GM12873 (cell line): ENCODE measurements at regions not wholly inside any gene's neighbourhood (a gene's known extent, or its start where the extent isn't known, plus 50 kb on each side); places are given as distances from the start of the nearest gene placed in this dataset.

ENCODE experiments used
- CTCF ChIP-seq: IDR thresholded peaks from 2 replicates; pipeline ENCODE4 v1.5.1; 2012; ENCODE audit warnings: low read depth, mild to moderate bottlenecking, moderate library complexity, low read length, control low read depth; ENCODE audit not compliant: insufficient read depth; ENCODE audit errors: missing control alignments

DNA sequence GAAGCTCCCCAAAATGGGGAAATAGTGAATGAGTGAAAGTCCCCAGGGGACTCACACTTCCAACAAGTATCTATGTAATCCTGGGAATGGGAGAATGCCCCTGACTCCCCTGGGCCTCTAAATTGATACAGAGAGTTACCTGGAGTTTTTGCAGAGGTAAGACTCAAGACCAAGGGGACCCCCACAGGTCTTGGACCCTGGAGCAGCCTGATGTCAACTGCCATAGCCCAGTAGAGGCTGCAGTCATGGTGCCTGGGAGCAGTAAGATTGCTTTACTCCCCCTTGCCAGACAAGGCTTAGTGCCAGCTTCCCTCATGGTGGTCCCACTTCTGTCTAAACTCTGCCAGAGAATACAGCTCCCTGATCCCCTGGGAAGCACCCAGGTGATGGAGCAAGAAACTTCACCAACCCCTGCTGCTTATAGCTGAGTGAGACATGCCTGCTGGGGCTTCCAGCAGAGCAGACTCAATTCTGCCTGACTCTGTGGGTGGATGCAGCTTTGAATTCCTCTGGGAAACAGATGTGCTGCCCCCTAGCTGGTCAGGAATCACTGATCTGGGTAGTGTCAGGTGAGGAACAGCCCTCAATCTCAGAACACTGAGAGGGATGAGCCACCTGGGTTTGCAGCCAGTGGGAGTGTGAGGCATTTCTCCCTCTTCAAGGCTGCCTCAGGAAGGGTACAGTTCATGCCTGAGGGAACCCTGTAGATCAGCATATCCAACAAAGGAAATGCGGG, 485.9 kb downstream of the NSUN3 start:
- no peak for TF ChIP-seq CTCF

GRCh38 chr3:94561094-94561493, 498.2 kb downstream of the NSUN3 start:
- TF ChIP-seq CTCF = no peak

GRCh38 chr3:94564247-94564646, 501.4 kb downstream of the NSUN3 start:
- TF ChIP-seq CTCF = no peak

DNA sequence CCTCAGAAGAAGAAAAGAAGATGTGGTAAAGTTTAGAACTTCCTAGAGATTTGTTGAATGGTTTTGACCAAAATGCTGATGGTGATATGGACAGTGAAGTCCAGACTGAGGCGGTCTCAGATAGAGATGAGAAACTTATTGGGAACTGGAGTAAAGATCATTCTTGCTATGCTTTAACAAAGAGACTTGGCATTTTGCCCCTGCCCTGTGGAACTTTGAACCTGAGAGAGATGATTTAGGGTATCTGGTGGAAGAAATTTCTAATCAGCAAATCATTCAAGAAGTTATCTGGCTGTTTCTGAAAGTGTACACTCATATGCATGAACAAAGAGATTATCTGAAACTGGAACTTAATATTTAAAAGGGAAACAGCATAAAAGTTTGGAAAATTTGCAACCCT, 505.2 kb downstream of the NSUN3 start:
- no peak for TF ChIP-seq CTCF

GRCh38 chr3:94573337-94573736, 510.5 kb downstream of the NSUN3 start:
- no peak for TF ChIP-seq CTCF

DNA sequence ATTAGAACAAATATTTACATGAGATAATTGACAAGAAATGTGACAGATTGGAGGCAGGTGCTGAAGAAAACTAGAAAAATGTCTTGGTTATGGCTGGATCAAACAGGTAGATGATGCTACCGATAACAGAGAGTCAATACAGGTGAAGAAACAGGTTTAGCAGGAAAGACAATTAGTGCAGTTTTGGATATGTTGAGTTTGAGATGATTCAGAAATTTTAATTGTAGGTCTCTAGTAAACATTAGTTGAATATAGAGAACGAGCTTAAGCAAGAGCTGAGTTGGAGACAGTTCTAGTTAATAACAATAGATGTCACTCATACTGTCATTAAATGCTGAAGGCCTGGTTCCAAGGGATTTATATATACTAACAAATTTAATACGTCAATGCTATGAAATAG, 524.4 kb downstream of the NSUN3 start:
- TF ChIP-seq CTCF = no peak

DNA sequence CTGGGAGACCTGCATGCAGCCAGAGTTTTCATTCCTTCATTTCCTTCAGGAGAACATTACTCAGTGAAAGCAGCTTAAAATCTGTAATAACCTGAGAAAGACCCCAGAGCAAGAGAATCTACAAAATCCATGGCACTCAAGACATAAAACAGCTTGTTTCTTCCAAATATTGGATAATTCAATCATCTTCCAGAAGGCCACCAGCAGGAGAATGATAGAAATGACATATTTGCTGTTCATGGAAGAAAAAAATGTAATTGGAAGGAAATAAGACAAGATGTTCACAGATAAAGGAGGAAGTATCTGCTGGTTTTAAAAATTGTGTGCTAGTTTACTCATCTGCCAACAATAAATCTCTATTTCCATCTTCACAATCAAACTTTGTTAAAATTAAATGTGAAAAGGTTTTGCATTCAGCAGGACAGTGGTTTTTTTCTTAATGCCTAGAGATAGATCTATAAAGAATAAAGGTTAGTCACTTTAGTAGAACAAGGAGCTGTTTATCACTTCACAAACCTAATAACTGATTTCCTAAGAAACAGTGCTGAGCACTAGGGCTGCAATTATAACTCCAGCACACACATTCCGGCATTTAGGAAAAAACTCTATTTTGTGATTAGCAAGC, 530.8 kb downstream of the NSUN3 start:
- no peak for TF ChIP-seq CTCF
